HG03354 (cell line): ENCODE measurements at regions not wholly inside any gene's neighbourhood (a gene's known extent, or its start where the extent isn't known, plus 50 kb on each side); places are given as distances from the start of the nearest gene placed in this dataset.
A peak's percentile ranks its signal among the peaks of the same experiment; 100 is the strongest.
"Not testable (repeated sequence)": the region's sequence is repeated elsewhere in the genome, so short reads cannot be mapped to it uniquely, and the experiment has no call there.

ENCODE experiments used
- ATAC-seq: cut with Tn5 transposase; IDR thresholded peaks from one replicate; pipeline ENCODE4 v1.9.1; 2021; ENCODE audit warnings: mild to moderate bottlenecking; ENCODE audit not compliant: unreplicated experiment, poor library complexity, severe bottlenecking

- no peak for ATAC-seq
Observed at GRCh38 chr2:39568561-39569006, 97.1 kb upstream of the TMEM178A start.

GRCh38 chr2:39570130-39570555, 95.6 kb upstream of the TMEM178A start:
- ATAC-seq = no peak

DNA sequence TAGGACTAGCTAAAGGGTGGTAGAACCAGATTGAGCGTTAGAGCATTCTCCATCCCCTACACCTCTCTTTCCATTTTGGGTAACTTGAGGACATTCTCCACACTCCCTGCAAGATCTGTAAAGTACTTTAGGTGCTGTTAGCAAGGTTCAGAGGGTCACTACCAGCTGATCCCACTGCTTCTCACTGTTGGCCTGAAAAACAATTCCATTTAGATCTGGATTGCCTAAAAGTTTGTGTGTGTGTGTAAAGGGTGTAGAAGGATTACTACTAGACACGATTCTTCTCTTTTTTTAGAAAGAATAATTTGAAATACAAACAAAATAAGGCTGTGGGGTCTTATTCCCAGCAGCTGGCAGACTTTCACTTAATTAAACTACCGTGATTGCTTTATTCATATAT, 95.1 kb upstream of the TMEM178A start:
- ATAC-seq = no peak

- ATAC-seq = no peak
Observed at GRCh38 chr2:39571111-39571731, 94.5 kb upstream of the TMEM178A start.

GRCh38 chr2:39573276-39573675, 92.4 kb upstream of the TMEM178A start:
- no peak for ATAC-seq

- ATAC-seq = no peak
Observed at GRCh38 chr2:39581866-39582265, 83.9 kb upstream of the TMEM178A start.

- no peak for ATAC-seq
Observed at GRCh38 chr2:39583213-39583612, 82.5 kb upstream of the TMEM178A start.

DNA sequence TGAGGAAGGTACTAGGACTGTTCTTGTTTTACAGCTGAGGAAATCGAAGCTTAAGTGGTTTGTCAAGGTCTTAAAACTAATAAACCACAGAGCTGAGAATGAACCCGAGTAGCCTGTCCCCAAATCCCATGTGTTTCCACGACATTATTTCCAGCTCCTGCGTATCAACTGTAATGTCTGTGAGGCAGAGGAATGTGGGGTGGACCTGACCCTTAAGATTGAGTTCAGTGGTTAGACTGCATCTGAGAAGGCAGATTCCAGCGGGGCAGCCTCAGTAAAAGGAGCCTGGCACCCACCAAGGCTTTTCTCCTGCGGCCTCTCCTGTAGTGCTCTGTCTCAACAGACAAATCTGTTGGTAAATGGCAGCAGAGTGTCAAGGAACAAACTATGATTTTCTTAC, 81.9 kb upstream of the TMEM178A start:
- no peak for ATAC-seq

DNA sequence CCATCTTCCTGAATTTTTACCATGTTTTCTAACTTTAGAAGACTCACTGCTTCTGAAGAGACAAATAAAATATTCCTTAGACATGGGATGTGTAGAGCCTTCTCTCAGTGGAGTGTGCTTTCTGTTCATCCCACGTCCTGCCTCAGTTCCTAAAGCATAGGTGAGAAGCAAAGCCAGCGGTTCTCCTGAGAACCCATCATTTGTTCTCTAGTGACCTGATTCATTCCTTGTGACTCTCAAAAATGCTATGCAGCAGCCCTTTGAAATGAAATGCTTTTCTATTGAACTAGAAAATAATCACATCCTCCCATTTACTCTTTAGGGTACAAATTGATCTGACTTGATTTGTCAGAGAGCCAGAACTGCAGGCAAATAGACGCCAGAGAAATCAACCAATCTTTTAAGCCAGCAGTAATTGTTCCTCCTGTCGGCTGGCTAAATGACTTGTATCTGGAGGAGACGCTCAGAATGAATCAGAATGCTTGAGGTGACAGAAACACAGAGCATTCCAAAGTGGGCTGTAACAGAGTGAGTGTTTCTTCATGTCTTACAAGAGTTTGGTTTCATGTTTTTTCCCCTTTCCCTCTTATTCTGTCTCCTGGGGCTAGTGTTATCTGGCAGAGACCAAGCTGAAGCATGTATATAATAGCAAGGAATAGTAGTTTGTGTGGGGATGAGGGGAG, 81.3 kb upstream of the TMEM178A start:
- ATAC-seq = no peak

DNA sequence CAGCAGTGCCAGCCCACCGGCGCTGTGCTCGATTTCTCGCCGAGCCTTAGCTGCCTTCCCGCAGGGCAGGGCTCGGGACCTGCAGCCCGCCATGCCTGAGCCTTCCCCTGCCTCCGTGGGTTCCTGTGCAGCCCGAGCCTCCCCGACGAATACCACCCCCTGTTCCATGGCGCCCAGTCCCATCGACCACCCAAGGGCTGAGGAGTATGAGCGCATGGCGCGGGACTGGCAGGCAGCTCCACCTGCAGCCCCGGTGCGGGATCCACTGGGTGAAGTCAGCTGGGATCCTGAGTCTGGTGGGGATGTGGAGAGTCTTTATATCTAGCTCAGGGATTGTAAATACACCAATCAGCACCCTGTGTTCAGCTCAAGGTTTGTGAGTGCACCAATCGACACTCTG, 80.2 kb upstream of the TMEM178A start:
- ATAC-seq = not testable (repeated sequence)

GRCh38 chr2:39587168-39587567, 78.5 kb upstream of the TMEM178A start:
- ATAC-seq = no peak

DNA sequence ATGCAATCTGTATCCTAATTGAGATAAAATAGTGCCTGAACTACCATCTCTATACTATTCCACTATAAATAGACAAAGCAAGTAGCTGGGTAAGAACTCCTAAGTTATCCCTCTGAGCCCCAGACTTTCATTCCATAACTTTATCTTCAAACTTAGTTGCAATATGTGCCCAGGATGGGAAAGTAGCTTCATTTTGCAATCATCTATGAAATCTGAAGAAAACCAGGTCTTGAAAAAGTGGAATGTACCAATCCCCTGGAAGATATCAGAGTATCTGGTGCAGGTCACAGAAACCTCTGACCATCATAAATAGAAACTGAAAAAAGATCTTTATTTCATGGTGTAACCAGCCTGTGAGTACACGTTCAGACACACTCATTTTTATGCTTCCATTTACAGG, 78.1 kb upstream of the TMEM178A start:
- ATAC-seq = no peak

DNA sequence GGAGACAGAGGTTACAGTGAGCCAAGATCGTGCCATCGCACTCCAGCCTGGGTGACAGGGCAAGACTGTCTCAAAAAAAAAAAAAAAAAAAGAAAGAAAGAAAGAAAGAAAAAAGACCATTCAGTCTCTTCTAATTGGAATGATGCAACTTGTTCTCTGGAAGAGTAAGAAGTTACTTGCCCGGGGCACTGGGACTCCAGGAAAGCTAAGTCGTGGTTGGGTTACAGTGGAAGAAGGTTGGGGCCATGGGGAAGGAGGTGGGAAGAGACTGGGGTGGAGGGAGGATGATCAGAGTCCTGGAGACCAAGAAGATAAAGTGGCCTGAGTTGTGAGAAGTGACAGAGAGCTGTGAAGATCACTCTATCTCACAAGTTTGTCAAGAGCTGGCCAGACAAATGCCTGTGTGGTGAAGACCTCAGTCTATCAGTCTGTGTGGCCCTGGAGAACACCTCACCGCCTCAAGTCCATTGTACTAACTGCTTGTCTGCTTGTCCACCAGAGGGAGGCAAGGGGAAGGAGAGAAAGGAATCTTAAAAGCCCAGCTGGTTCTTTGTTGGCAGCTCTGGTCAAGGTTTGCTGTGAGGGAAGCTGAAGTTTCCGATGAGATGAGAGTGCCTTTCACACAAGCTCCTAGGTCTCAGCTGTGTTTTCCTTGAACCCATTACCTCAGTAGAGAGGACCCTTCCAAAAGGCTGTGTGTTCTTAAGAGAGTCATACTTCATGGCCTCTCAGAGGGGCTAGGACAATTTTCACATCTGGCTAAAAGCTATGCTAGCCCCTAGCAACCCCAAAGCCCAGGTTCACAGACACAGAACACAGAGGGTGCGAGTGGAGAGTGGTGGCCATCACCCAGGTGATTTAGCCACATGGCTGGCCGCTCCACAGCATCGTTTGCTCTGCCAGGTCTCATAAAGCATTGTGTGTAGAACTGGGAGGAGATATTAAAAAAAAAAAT, 72.0 kb upstream of the TMEM178A start:
- ATAC-seq = peak; percentile 67

DNA sequence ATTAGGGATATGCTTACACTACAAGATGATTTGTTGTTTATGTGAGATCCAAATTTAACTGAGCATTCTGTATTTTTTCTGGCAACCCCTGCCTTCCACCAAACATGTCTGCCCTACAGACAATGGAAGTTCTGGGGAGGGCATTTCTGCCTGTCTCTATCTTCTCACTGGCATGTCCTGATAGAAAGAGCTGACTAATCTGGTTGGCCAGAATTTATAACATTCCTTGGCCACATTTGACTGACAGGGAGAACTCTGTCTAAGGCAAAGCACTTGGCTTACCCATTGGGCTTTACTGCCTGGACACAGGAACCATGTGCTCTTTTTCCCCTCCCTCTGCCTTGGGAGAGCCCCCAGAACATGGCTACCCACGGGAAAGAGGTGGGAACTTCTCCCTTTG, 70.6 kb upstream of the TMEM178A start:
- ATAC-seq = no peak

DNA sequence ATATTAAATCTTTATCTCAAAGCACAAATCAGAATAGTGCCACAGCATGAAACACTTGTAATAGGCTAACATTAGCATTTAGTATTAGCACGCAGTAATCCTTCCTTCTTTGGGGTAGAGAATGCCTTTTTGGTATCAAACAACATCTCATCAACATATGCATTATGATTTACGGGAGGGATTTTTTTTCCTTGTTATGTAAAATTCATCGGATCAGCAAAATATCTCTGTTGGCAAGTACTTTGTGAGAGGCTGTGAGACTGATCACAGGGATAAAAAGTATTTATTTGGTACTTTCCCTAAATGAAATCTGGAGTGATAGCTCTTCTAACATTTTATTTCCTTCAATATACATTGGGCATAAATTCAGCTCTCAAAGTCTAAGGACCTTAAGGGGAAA, 68.4 kb upstream of the TMEM178A start:
- ATAC-seq = no peak

DNA sequence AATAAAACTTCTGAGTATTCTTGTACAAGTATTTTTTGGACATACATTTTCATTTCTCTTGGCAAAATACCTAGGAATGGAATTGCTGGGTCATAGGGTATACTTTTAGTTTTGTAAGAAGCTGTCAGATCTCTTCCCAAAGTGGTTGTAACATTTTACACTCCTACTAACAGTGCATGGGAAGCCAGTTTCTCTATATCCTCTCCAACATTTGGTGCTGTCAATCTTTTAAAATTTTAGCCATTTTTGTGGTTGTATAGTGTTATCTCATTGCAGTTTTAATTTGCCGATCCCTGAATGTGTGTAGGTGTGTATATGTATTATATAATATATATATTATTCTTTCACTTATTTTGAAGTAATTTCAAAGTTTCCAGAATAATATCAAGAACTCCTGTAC, 63.1 kb upstream of the TMEM178A start:
- ATAC-seq = no peak

- no peak for ATAC-seq
Observed at GRCh38 chr2:39603436-39603835, 62.3 kb upstream of the TMEM178A start.

DNA sequence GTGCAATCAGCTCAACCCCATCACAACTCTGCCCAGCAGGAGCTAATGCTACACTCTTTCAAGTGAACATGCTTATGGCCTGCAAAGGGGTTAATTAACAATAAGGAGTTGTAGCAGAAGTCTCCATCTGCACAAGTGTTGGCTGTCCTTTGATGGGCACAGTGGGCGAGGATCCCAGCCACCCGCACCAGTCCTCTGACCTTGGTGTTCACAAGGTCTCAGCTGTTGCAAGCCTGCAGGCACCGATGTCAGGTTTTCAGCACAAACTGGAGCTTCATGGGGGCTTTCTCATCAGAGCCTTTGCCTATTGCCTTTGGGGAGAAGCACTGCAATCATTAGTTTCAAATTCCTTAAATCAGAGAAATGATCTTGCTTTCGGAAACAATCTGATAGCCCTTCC, 60.9 kb upstream of the TMEM178A start:
- ATAC-seq = no peak

DNA sequence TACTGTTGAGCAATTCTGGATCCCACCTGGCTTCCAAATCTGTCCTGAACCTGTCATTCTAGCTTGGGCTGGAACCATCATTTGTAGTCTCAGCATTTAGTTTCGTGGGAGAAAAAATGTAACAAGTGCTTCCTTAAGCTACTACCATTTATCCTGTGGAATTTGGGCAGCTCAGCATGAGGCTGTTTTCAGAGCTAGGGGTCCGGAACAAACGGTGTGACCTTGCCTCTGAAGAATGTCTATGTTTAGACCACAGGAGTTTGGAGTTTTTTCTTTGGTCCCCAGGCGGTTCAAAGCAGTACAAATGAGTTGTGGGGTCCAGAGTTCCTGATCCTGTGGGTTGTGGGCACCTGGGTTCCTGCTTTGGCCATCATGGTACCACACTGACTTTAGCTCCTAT, 59.1 kb upstream of the TMEM178A start:
- no peak for ATAC-seq

GRCh38 chr2:39607538-39608262, 58.0 kb upstream of the TMEM178A start:
- no peak for ATAC-seq
